GM21360 (cell line): ENCODE measurements at regions not wholly inside any gene's neighbourhood (a gene's known extent, or its start where the extent isn't known, plus 50 kb on each side); places are given as distances from the start of the nearest gene placed in this dataset.
"Not testable (repeated sequence)": the region's sequence is repeated elsewhere in the genome, so short reads cannot be mapped to it uniquely, and the experiment has no call there.

Source experiments
- ATAC-seq: cut with Tn5 transposase; IDR thresholded peaks from one replicate; pipeline ENCODE4 v1.9.1; 2021; ENCODE audit warnings: mild to moderate bottlenecking, moderate library complexity; ENCODE audit not compliant: unreplicated experiment

DNA sequence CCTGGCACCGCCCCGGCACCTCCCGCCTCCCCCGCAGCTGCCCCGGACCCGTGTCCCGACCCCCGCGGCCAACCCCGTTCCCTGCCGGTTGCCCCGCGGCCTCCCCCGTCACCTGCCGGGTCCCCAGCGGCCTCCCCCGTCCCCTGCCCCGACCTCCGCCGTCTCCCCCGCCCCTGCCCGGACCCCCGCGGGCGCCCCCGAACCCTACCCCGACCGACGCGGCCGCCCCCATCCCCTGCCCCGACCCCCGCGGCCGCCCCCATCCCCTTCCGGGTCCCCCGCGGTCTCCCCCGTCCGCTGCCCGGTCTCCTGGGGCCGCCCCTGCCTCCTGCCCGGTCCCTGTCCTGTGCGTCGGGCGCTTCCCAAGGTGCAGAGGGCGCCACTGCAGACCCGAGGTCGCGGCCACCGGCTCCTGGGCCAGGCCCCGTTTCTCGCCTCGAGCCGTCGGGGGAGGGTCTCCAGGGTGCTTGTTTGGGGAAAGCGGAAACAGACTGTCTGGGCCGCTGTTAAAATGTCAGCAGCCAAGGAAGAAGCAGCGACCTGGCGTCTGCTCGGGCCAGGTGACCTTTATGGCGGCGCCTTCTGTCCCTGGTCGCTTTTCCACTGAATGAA lies 51.6 kb upstream of the APOD start:
- not testable (repeated sequence) for ATAC-seq

DNA sequence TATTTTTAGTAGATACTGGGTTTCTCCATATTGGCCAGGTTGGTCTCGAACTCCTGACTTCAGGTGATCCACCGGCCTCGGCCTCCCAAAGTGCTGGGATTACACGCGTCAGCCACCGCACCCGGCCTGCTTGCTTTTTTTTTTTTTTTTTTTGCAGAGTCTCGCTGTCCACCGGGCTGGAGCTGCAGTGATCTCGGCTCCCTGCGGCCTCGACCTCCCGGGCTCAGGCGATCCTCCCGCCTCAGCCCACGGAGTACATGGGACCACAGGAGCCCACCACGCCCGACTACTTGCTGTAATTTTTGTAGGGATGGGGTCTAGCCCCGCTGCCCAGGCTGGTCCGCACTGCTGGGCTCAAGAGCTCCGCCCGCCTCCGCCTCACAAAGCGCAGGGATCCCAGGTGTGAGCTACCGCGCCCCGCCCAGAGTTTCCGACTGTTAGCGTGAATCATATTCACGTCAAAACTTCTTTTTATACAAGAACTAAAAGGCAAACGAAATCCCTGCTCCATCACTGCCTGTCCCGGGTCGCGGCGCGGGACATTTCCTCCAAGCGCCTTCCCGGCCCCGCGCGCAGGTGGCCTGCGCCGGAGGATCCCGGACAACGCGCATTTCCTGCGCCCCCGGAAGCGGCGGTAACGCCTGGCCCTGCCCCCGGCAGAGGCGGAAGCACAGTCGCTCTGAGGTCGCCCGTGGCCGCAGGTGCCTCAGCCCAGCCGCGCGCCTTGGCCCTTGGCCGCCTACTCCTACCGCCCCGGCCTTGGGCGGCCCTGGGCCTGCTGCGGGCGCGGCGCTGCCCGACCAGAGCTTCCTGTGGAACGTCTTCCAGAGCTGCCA lies 50.9 kb upstream of the APOD start:
- ATAC-seq: peak; percentile 91
